Activated gamma-delta T cell (primary cell): ENCODE measurements at regions not wholly inside any gene's neighbourhood (a gene's known extent, or its start where the extent isn't known, plus 50 kb on each side); places are given as distances from the start of the nearest gene placed in this dataset.

ENCODE experiments used
- DNase-seq: peaks from one replicate; lab custom pipeline; 2025; lab: John Stamatoyannopoulos, UW

DNA sequence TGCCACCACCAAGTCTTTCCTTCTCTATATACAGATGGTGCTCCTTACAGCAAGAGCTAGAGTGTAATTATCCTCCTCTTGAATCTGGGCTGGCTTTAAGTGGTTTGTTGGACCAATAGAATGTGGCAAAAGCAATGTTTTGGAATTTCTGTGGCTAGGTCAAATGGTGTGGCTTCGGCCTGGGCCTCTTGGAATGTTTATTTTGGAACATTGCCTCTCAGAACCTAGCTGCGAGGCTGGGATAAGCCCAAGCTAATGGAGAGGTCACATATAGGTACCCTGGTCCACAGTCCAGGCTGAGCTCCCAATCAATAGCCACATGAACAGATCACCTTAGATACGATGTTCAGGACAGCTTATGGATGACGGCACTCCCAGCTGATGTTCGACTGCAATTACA lies 556.7 kb downstream of the TYW1 start:
- no peak for DNase-seq

- DNase-seq: no peak
Measured at GRCh38 chr7:67554986-67555385, 558.4 kb downstream of the TYW1 start.

GRCh38 chr7:67564959-67565358 lies 568.3 kb downstream of the TYW1 start:
- DNase-seq: no peak

DNA sequence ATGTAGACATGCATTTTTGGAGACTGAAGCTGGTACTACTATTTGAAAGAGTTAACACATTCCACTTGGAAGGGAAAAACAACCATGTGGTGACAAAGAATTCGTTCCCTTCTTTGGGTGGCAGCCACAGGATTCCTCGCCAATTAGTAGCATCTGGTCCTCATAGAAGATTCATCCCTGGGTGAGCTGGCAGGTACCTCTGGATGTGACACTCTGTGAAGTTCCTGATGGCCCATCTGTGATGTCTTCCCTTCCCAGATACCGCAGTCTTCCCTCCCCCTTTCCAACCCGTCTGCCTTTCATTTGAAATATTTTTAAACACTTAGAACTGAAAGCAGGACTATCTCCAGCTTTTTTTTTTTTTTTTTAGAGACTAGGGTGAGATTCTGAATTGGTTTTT lies 569.5 kb downstream of the TYW1 start:
- no peak for DNase-seq

GRCh38 chr7:67571026-67571545 lies 574.5 kb downstream of the TYW1 start:
- no peak for DNase-seq

- no peak for DNase-seq
Measured at GRCh38 chr7:67573639-67574038, 577.0 kb downstream of the TYW1 start.

DNA sequence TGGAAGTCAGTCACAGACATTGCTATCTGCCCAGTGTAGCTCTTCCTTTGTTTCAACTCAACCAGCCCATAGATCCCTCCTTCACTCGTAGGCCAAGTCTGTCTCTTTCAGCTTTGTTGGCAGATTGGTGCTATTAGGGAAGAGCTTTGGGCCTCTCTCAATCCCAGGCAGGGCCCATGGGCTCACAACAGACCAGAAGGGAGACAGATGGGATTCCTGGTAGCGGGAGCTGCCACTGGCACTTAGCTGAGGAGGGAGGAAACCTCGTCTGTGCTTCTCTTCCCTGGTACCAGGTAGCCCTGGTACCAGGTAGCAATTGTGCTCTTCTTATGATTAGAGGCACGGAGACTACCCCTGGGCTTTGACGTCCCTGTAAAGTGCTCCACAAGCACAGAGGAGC lies 592.0 kb downstream of the TYW1 start:
- DNase-seq: no peak

- DNase-seq: no peak
Measured at GRCh38 chr7:67589183-67589582, 592.5 kb downstream of the TYW1 start.

DNA sequence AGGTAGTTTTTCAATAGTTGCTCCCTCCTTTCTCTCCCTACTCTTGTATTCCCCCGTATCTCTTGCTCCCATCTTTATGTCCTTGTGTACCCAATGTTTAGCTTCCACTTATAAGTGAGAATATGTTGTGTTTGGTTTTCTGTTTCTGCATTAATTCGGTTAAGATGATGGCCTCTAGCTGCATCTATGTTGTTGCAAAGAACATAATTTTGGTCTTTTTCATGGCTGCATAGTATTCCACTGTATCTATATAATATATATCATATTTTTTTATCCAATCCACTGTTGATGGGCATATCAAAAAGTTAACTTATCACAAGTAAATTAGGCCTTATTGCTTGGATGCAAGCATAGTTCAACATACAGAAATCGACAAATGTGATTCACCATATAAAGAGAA lies 594.0 kb downstream of the TYW1 start:
- DNase-seq: no peak

- no peak for DNase-seq
Measured at GRCh38 chr7:67593794-67594193, 597.2 kb downstream of the TYW1 start.

GRCh38 chr7:67595431-67596180 lies 599.0 kb downstream of the TYW1 start:
- DNase-seq: no peak

GRCh38 chr7:67597161-67597560 lies 600.5 kb downstream of the TYW1 start:
- DNase-seq: no peak

GRCh38 chr7:67598469-67598868 lies 601.8 kb downstream of the TYW1 start:
- DNase-seq: no peak

GRCh38 chr7:67599331-67600062 lies 602.9 kb downstream of the TYW1 start:
- no peak for DNase-seq

DNA sequence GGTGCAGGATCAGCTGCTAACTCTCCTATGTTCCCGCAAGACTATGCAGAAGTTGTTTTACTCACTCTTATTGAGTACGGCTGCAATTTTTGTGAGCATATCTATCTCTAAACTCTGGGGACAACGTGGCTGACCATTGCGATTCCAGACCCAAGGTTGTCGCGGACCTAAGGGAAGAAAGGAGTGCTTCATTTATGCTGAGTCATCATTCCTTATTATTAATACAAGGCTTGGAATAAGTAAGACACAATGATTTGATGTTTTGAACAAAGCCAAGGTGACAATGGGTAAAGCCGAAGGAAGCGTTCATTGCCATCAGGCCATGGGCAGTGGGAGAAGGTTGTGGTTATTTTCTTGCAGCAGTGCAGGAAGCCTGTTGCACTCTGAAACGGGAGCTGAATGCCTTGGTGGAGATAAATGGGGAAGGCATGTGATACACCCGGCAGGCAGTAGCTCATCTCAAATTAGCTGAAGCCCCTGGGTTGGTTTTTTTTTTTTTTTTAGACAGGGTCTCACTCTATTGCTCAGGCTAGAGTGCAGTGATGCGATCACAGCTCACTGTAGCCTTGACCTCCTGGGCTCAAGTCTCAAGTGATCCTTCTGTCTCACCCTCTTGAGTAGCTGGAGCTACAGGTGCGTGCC lies 605.7 kb downstream of the TYW1 start:
- no peak for DNase-seq

- DNase-seq: no peak
Measured at GRCh38 chr7:67604461-67605386, 608.1 kb downstream of the TYW1 start.

DNA sequence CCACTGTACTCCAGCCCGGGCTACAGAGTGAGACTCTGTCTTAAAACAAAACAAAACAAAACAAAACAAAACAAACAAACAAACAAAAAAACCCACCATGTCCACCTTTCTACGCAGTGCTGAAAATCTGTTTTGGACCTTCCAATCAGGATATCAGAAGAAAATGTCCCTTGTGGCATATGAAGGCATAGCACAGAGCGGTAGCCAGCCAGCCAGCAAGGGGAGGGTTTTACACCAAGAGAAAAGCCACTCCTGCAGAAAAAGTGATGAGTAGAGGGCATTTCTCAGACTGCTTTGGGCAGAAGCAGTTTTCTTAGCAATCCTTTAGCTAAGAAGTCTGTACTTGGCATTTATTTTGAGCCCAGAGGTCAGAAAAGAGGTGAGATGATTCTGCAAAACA lies 612.2 kb downstream of the TYW1 start:
- DNase-seq: no peak

- no peak for DNase-seq
Measured at GRCh38 chr7:67610897-67611296, 614.3 kb downstream of the TYW1 start.

GRCh38 chr7:67614843-67615242 lies 618.2 kb downstream of the TYW1 start:
- no peak for DNase-seq

- no peak for DNase-seq
Measured at GRCh38 chr7:67616517-67616916, 619.9 kb downstream of the TYW1 start.

- no peak for DNase-seq
Measured at GRCh38 chr7:67618556-67619162, 622.0 kb downstream of the TYW1 start.
